ENCODE measurements at regions not wholly inside any gene's neighbourhood (a gene's known extent, or its start where the extent isn't known, plus 50 kb on each side); places are given as distances from the start of the nearest gene placed in this dataset.

GRCh38 chr15:61612111-61612510 lies 383.0 kb upstream of the RORA start:
- Histone ChIP-seq H3K9me2 (ENCODE audit: insufficient read depth) (no peaks in the 10 kb centered on the region), H3K27me3 (ENCODE audit: insufficient read depth, low read length) (no peaks in the 10 kb centered on the region; the same call in 1 of the 2 replicates), H3K4me2 (ENCODE audit: low read length) (no peak overlapping the region), H3K27ac (ENCODE audit: low read depth, low read length) (no peak overlapping the region), H3K9me3 (ENCODE audit: control insufficient read depth in 1 of 2, insufficient read depth in 1 of 2, low read depth in 1 of 2, low read length in 2 of 2) (peaks cover 0 to 4% of the 10 kb centered on the region in 2 experiments; a peak in 1 of 4 replicates), H3K36me3 (ENCODE audit: control insufficient read depth in 1 of 2, insufficient read depth in 2 of 2, low read length in 2 of 2) (no peaks in the 10 kb centered on the region), H4K20me1 (ENCODE audit: insufficient read depth) (no peaks in the 10 kb centered on the region), H3K4me1 (ENCODE audit: control insufficient read depth in 1 of 2, insufficient read depth in 2 of 2, low read length in 2 of 2) (no peaks in the 10 kb centered on the region), H3K9ac (ENCODE audit: low read length) (no peak overlapping the region), H3K4me3 (replicated peaks in 1 of 2; ENCODE audit: low read depth in 1 of 2, low read length in 2 of 2) (no peak overlapping the region), H2AFZ (ENCODE audit: low read depth, low read length, poor library complexity, severe bottlenecking) (no peak overlapping the region), H3K79me2 (ENCODE audit: insufficient read depth, low read length) (no peaks in the 10 kb centered on the region)
- CTCF ChIA-PET, result no interaction called here
- DNase-seq (ENCODE audit: low read depth, low spot score) (no peak), ATAC-seq (no peak)
- RAD21 ChIA-PET (ENCODE audit: low non-redundant PET in 1 of 2, low total read pairs in 2 of 2, uncharacterized antibody in 2 of 2, unreplicated experiment in 2 of 2), result no interaction called here
- BruUV-seq (replicated peaks), result no TSS peak
- POLR2A ChIA-PET, result no interaction called here
- TF ChIP-seq RAD21 (IDR thresholded peaks at IDR 0.05; ENCODE audit: low read depth) (no peak), ZFX (IDR thresholded peaks at IDR 0.05) (no peak), SRF (IDR thresholded peaks at IDR 0.05; ENCODE audit: low read depth) (no peak), POLR2AphosphoS5 (IDR thresholded peaks at IDR 0.05; ENCODE audit: low read depth, low read length) (no peak)
- intact Hi-C loops (cut with micrococcal nuclease), result no loop called here

DNA sequence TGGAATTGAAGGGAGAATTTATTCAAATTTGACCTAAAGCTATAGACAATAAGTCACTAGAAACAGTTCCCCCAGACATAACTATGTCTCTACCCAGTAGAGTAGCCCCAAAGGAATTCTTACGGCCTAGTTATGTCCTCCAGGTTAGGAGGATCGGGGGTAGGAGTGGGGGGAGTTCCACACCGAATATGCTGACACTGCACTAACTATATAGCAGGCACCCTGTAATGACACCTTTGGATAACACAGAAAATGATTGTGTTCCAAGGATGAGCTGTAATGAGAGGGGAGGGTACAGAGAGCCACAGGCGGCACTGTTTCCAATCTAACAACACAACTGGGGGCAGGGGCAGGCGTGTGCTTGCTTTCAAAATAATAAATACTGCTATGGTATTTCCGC lies 376.2 kb upstream of the RORA start:
- Histone ChIP-seq H3K4me1 (ENCODE audit: control insufficient read depth in 1 of 2, insufficient read depth in 2 of 2, low read length in 2 of 2) (no peaks in the 10 kb centered on the region), H3K36me3 (ENCODE audit: control insufficient read depth in 1 of 2, insufficient read depth in 2 of 2, low read length in 2 of 2) (no peaks in the 10 kb centered on the region), H3K4me2 (ENCODE audit: low read length) (no peak overlapping the region), H2AFZ (ENCODE audit: low read depth, low read length, poor library complexity, severe bottlenecking) (no peak overlapping the region), H4K20me1 (ENCODE audit: insufficient read depth) (no peaks in the 10 kb centered on the region), H3K4me3 (replicated peaks in 1 of 2; ENCODE audit: low read depth in 1 of 2, low read length in 2 of 2) (no peak overlapping the region), H3K9me2 (ENCODE audit: insufficient read depth) (no peaks in the 10 kb centered on the region), H3K27ac (ENCODE audit: low read depth, low read length) (no peak overlapping the region), H3K79me2 (ENCODE audit: insufficient read depth, low read length) (no peaks in the 10 kb centered on the region), H3K9ac (ENCODE audit: low read length) (no peak overlapping the region), H3K27me3 (ENCODE audit: insufficient read depth, low read length) (no peaks in the 10 kb centered on the region; the same call in 1 of the 2 replicates), H3K9me3 (ENCODE audit: control insufficient read depth in 1 of 2, insufficient read depth in 1 of 2, low read depth in 1 of 2, low read length in 2 of 2) (peaks cover 0 to 4% of the 10 kb centered on the region in 2 experiments; a peak in 1 of 4 replicates)
- ChIA-PET CTCF (no interaction called here), RAD21 (ENCODE audit: low non-redundant PET in 1 of 2, low total read pairs in 2 of 2, uncharacterized antibody in 2 of 2, unreplicated experiment in 2 of 2) (no interaction called here), POLR2A (no interaction called here)
- DNase-seq (ENCODE audit: low read depth, low spot score) (no peak), ATAC-seq (no peak)
- no TSS peak for BruUV-seq (replicated peaks)
- intact Hi-C loops (cut with micrococcal nuclease), result no loop called here
- TF ChIP-seq TCF7L2 (IDR thresholded peaks at IDR 0.05; ENCODE audit: borderline replicate concordance, extremely low read depth, insufficient read depth, insufficient read length) (no peak), EZH2phosphoT487 (IDR thresholded peaks at IDR 0.05; ENCODE audit: borderline replicate concordance) (no peak), FOSL1 (IDR thresholded peaks at IDR 0.05; ENCODE audit: low read depth) (no peak), SP1 (IDR thresholded peaks at IDR 0.05; ENCODE audit: low read depth) (no peak), EZH2 (IDR thresholded peaks at IDR 0.05) (no peak), CEBPB (IDR thresholded peaks at IDR 0.05; ENCODE audit: low read depth) (no peak), YY1 (IDR thresholded peaks at IDR 0.05; ENCODE audit: extremely low read depth, insufficient replicate concordance, low read depth, low read length) (no peak), SIN3A (IDR thresholded peaks at IDR 0.05; ENCODE audit: low read depth) (no peak), REST (IDR thresholded peaks at IDR 0.05; ENCODE audit: low read depth) (no peak), EGR1 (IDR thresholded peaks at IDR 0.05; ENCODE audit: low read depth) (no peak), SRF (IDR thresholded peaks at IDR 0.05; ENCODE audit: low read depth) (no peak), CTCF (IDR thresholded peaks at IDR 0.05 in 2 of 3, conservative IDR thresholded peaks at IDR 0.05 in 1 of 3; ENCODE audit: borderline replicate concordance in 1 of 3, insufficient read depth in 1 of 3, low read depth in 2 of 3, low read length in 2 of 3) (no peak), JUND (IDR thresholded peaks at IDR 0.05) (no peak), ZNF274 (IDR thresholded peaks at IDR 0.05; ENCODE audit: low read depth, low read length) (no peak)
- TF ChIP-seq, protein P1, sequence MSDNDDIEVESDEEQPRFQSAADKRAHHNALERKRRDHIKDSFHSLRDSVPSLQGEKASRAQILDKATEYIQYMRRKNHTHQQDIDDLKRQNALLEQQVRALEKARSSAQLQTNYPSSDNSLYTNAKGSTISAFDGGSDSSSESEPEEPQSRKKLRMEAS (IDR thresholded peaks at IDR 0.05), result no peak
